ENCODE measurements at regions not wholly inside any gene's neighbourhood (a gene's known extent, or its start where the extent isn't known, plus 50 kb on each side); places are given as distances from the start of the nearest gene placed in this dataset.
A peak's percentile ranks its signal among the peaks of the same experiment; 100 is the strongest.

DNA sequence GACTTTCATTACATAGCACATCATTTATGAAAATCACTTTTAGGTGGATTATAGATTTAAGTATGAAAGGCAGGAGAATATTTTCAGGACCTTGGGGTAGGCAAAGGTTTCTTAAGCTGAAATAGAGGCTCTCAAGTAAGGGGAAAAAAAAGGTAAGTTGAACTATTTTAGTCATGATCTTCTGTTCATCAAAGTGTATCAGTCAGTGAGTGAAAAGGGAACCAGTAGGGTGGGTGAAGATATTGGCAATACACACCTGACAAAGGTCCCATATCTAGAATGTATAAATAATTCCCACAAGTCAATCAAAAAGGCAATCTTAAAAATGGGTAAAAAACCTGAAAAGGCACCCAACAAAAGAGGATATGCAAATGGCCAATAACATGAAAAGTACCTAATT is 218.6 kb downstream of the KLF13 start:
- no peak overlapping the region for H3K4me3 ChIP-seq
- no peak overlapping the region for H3K27ac ChIP-seq
- DNase-seq (ENCODE audit: low spot score): no peak
- TF ChIP-seq POLR2A (IDR thresholded peaks at IDR 0.05) (no peak), POLR2AphosphoS5 (IDR thresholded peaks at IDR 0.05) (no peak)
- TF ChIP-seq, protein P1, sequence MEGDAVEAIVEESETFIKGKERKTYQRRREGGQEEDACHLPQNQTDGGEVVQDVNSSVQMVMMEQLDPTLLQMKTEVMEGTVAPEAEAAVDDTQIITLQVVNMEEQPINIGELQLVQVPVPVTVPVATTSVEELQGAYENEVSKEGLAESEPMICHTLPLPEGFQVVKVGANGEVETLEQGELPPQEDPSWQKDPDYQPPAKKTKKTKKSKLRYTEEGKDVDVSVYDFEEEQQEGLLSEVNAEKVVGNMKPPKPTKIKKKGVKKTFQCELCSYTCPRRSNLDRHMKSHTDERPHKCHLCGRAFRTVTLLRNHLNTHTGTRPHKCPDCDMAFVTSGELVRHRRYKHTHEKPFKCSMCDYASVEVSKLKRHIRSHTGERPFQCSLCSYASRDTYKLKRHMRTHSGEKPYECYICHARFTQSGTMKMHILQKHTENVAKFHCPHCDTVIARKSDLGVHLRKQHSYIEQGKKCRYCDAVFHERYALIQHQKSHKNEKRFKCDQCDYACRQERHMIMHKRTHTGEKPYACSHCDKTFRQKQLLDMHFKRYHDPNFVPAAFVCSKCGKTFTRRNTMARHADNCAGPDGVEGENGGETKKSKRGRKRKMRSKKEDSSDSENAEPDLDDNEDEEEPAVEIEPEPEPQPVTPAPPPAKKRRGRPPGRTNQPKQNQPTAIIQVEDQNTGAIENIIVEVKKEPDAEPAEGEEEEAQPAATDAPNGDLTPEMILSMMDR (IDR thresholded peaks at IDR 0.05): no peak
- H3K36me3 ChIP-seq: no peaks in the 10 kb centered on the region
- H3K4me1 ChIP-seq (replicated peaks): no peaks in the 10 kb centered on the region
- no peaks in the 10 kb centered on the region for H3K27me3 ChIP-seq (replicated peaks; ENCODE audit: insufficient read depth)
- no peaks in the 10 kb centered on the region for H3K9me3 ChIP-seq
- intact Hi-C loops (cut with DNase I): no loop called here

DNA sequence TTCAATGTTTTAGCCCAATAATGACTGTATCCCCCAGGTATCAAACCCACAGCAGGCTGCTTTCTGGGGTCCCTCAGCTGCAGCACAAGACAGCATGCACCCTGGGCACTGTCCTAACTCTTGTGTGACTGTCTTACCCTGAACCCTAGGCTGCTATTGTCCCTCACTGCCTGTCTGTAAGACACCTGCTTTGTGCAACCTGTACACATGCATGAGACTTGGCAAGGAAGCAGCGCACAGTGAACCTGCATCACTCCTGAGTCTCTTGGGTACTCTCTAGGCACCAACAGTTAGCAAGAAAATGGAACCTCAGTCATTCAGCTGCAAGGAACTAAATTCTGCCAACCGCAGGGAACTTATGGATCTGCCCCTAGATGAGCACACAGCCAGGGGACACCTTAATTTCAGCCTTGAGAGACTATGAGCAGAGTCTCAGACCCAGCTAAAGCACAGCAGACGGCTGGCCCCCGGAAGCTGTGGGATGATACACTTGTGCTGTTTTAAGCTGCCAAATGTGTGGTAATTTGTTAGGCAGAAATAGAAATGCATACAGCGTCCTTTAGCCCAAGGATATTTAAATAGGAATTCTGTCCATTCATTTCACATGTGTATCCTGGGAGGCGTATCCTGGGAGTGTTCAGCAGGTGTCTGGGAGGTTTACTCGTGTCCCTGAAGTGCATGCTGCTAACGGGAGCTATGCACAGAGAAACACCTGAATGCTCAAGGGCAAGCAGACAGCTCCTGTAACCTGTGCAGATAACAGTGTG is 223.8 kb downstream of the KLF13 start:
- Histone ChIP-seq H3K4me1 (replicated peaks) (no peaks in the 10 kb centered on the region), H3K9me3 (no peaks in the 10 kb centered on the region), H3K36me3 (no peaks in the 10 kb centered on the region), H3K27ac (no peak overlapping the region), H3K4me3 (no peak overlapping the region), H3K27me3 (replicated peaks; ENCODE audit: insufficient read depth) (no peaks in the 10 kb centered on the region)
- intact Hi-C loops (cut with DNase I): no loop called here
- WGBS: 75% methylated on average over 8 of the region's 8 CpGs
- DNase-seq (ENCODE audit: low spot score): no peak
- TF ChIP-seq POLR2A (IDR thresholded peaks at IDR 0.05): no peak

DNA sequence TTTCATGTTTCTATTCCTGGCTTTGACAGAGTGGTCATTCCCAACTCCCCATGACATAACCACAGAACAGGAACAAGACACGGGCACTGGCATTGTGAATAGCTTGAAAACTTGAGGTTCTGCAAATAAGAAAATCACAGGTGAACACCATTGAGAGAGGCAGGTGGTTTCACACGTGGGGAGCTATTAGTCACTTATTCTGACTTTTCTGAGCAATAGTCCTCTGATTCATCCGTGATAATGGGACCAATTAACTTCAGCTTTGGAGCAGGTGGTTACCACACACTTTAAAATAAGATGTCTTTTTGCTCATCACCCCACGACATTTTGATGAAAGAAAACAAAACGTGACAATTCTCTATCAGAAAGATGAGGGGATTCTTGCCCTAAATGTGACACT is 224.7 kb downstream of the KLF13 start:
- Histone ChIP-seq H3K4me1 (replicated peaks) (no peaks in the 10 kb centered on the region), H3K4me3 (no peak overlapping the region), H3K36me3 (no peaks in the 10 kb centered on the region), H3K9me3 (no peaks in the 10 kb centered on the region), H3K27me3 (replicated peaks; ENCODE audit: insufficient read depth) (no peaks in the 10 kb centered on the region), H3K27ac (no peak overlapping the region)
- WGBS: 82% methylated on average over 5 of the region's 5 CpGs
- DNase-seq (ENCODE audit: low spot score): no peak
- intact Hi-C loops (cut with DNase I): no loop called here
- TF ChIP-seq, protein P1 (IDR thresholded peaks at IDR 0.05): no peak
- TF ChIP-seq POLR2A (IDR thresholded peaks at IDR 0.05): no peak
- no peak for TF ChIP-seq POLR2AphosphoS5 (IDR thresholded peaks at IDR 0.05)

DNA sequence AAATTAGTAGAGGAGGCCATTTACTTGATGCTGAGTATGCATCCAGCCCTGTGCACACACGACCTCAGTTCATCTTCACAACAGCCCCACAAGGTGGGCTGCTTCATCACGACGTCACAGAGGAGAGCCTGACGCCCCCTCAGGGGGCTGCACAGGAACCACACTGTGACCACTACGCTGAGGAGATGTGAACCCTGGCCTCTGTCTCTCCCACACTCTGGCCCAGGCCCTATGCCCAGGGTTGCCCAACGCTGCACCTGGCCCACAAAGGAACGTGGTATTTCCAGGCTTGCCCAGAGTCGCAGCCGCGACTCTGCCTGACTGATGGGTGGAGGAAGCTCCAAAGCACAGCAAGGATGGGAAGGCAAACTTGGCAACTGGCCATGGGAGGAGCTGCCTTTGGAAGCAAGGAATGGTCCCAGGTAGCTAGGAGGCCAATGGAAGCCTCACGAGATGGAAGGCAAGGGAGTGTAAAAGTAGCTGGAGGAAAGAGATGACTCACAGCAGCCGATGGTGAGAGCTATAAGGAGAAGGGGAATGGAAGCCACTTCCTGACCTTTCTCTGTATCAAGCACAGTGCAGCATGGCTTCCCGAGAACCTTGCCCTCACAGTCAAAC is 226.0 kb downstream of the KLF13 start:
- no peak for DNase-seq (ENCODE audit: low spot score)
- 91% methylated on average over 13 of the region's 13 CpGs for WGBS
- Histone ChIP-seq H3K27ac (no peak overlapping the region), H3K27me3 (replicated peaks; ENCODE audit: insufficient read depth) (no peaks in the 10 kb centered on the region), H3K4me3 (no peak overlapping the region), H3K4me1 (replicated peaks) (no peaks in the 10 kb centered on the region), H3K9me3 (no peaks in the 10 kb centered on the region), H3K36me3 (no peaks in the 10 kb centered on the region)
- intact Hi-C loops (cut with DNase I): no loop called here
- TF ChIP-seq, protein P1 (IDR thresholded peaks at IDR 0.05): no peak
- TF ChIP-seq POLR2AphosphoS5 (IDR thresholded peaks at IDR 0.05): no peak
- TF ChIP-seq POLR2A (IDR thresholded peaks at IDR 0.05): no peak

DNA sequence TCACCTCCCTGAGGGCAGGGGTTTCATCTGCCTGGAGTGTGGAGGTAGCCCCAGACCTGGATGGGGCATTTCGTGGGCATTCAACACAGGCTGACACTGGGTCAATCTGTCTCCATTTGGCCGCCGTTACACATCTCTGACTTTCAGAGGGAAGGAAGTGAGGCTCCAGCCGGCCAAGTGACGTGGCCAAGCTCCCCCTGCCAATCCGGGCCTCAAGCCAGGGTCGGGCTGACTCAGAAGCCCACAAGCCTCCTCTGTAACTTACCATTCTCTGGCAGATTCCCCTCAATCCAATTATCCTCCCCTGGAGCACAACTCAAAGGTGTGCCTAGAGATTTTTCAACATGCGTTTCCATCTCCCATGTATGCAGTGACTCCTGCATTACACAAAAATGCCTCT is 227.6 kb downstream of the KLF13 start:
- no peak overlapping the region for H3K4me3 ChIP-seq
- DNase-seq (ENCODE audit: low spot score): no peak
- H3K36me3 ChIP-seq: no peaks in the 10 kb centered on the region
- TF ChIP-seq POLR2A (IDR thresholded peaks at IDR 0.05): no peak
- TF ChIP-seq, protein P1 (IDR thresholded peaks at IDR 0.05): no peak
- no peak for TF ChIP-seq POLR2AphosphoS5 (IDR thresholded peaks at IDR 0.05)
- H3K27me3 ChIP-seq (replicated peaks; ENCODE audit: insufficient read depth): no peaks in the 10 kb centered on the region
- no peaks in the 10 kb centered on the region for H3K9me3 ChIP-seq
- WGBS: 64% methylated on average over 8 of the region's 8 CpGs
- intact Hi-C loops (cut with DNase I): no loop called here
- no peaks in the 10 kb centered on the region for H3K4me1 ChIP-seq (replicated peaks)
- H3K27ac ChIP-seq: peak overlapping the region in 1 of 2 donors; percentile 27

Data from prostate gland (tissue), 2 donors.